Colonic mucosa (tissue), 4 donors: ENCODE measurements at regions not wholly inside any gene's neighbourhood (a gene's known extent, or its start where the extent isn't known, plus 50 kb on each side); places are given as distances from the start of the nearest gene placed in this dataset.

Source experiments
- DNase-seq: peaks from one replicate; pipeline ENCODE4 v3.0.0-alpha.2; 2020
- H3K27ac ChIP-seq: fragments of 200-600 bp; one replicate; pipeline ENCODE4 v1.8.0; 2021
- H3K27me3 ChIP-seq: fragments of 200-600 bp; one replicate; pipeline ENCODE4 v1.8.0; 2021
- H3K36me3 ChIP-seq: fragments of 200-600 bp; one replicate; pipeline ENCODE4 v1.8.0; 2021
- H3K4me1 ChIP-seq: fragments of 200-600 bp; one replicate; pipeline ENCODE4 v1.8.0; 2021; ENCODE audit warnings: mild to moderate bottlenecking
- H3K4me3 ChIP-seq: fragments of 200-600 bp; one replicate; pipeline ENCODE4 v1.8.0; 2021
- H3K9ac ChIP-seq, 2 donors: one replicate each; pipeline ENCODE4 v1.7.0; 2013; ENCODE audit warnings: control low read depth in 2 of 2, low read depth in 2 of 2, low read length in 2 of 2
- H3K9me3 ChIP-seq: fragments of 200-600 bp; one replicate; pipeline ENCODE4 v1.8.0; 2021
- intact Hi-C: fragments of 100-400 bp; cut with DNase I; formaldehyde crosslinking; loops from one replicate; pipeline ENCODE4 v1.14.1; 2022
- TF ChIP-seq, protein P1 (sequence below): fragments of 200-600 bp; IDR thresholded peaks from one replicate; pipeline ENCODE4 v1.8.0; 2022; ENCODE audit warnings: antibody characterized with exemption, mild to moderate bottlenecking
- donor health status: healthy.
- donor health status: DM: no; HTN: no; CAD: no.
- donor health status: DM: no; HTN: no; CAD: no.

GRCh38 chr5:87954121-87954520 is 314.5 kb downstream of the TMEM161B start:
- no peaks in the 10 kb centered on the region for H3K9me3 ChIP-seq
- no peaks in the 10 kb centered on the region for H3K4me1 ChIP-seq
- H3K9ac ChIP-seq = no peak overlapping the region
- H3K36me3 ChIP-seq = no peaks in the 10 kb centered on the region
- intact Hi-C loops = no loop called here
- H3K27ac ChIP-seq = no peak overlapping the region
- TF ChIP-seq, protein P1, sequence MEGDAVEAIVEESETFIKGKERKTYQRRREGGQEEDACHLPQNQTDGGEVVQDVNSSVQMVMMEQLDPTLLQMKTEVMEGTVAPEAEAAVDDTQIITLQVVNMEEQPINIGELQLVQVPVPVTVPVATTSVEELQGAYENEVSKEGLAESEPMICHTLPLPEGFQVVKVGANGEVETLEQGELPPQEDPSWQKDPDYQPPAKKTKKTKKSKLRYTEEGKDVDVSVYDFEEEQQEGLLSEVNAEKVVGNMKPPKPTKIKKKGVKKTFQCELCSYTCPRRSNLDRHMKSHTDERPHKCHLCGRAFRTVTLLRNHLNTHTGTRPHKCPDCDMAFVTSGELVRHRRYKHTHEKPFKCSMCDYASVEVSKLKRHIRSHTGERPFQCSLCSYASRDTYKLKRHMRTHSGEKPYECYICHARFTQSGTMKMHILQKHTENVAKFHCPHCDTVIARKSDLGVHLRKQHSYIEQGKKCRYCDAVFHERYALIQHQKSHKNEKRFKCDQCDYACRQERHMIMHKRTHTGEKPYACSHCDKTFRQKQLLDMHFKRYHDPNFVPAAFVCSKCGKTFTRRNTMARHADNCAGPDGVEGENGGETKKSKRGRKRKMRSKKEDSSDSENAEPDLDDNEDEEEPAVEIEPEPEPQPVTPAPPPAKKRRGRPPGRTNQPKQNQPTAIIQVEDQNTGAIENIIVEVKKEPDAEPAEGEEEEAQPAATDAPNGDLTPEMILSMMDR = no peak
- no peak overlapping the region for H3K4me3 ChIP-seq
- no peaks in the 10 kb centered on the region for H3K27me3 ChIP-seq
- no peak for DNase-seq

- Histone ChIP-seq H3K36me3 (no peaks in the 10 kb centered on the region), H3K9ac (no peak overlapping the region), H3K4me1 (no peaks in the 10 kb centered on the region), H3K9me3 (no peaks in the 10 kb centered on the region), H3K27ac (no peak overlapping the region), H3K4me3 (no peak overlapping the region), H3K27me3 (no peaks in the 10 kb centered on the region)
- intact Hi-C loops = no loop called here
- DNase-seq = no peak
- TF ChIP-seq, protein P1 = no peak
These were observed 317.0 kb downstream of the TMEM161B start for GRCh38 chr5:87951661-87952060.

GRCh38 chr5:87949676-87950631 is 318.7 kb downstream of the TMEM161B start:
- Histone ChIP-seq H3K9ac (no peak overlapping the region), H3K36me3 (no peaks in the 10 kb centered on the region), H3K9me3 (no peaks in the 10 kb centered on the region), H3K27ac (no peak overlapping the region), H3K4me1 (no peaks in the 10 kb centered on the region), H3K27me3 (no peaks in the 10 kb centered on the region), H3K4me3 (no peak overlapping the region)
- intact Hi-C loops = no loop called here
- no peak for DNase-seq
- TF ChIP-seq, protein P1 = no peak

DNA sequence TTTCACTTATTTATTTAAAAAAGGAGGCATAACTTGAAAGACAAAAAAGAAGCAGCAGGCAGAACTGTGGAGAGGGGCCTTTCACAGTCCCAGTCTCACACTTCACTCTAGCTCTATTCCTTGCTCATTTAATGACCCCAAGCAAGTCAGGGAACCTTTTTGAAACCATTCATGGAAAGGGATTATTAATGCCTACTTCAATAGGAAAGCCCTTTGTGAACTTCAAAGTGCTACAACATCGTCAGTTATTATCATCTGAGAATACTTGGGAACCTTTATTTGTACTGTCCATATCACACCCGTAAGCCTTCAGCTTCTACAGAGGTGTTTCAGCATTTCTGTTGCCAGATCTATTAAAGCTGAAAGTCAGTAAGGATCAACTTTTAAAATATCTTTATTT is 320.2 kb downstream of the TMEM161B start:
- Histone ChIP-seq H3K9me3 (no peaks in the 10 kb centered on the region), H3K27ac (no peak overlapping the region), H3K36me3 (no peaks in the 10 kb centered on the region), H3K4me3 (no peak overlapping the region), H3K27me3 (no peaks in the 10 kb centered on the region), H3K4me1 (no peaks in the 10 kb centered on the region), H3K9ac (no peak overlapping the region)
- TF ChIP-seq, protein P1 = no peak
- intact Hi-C loops = no loop called here
- DNase-seq = no peak

DNA sequence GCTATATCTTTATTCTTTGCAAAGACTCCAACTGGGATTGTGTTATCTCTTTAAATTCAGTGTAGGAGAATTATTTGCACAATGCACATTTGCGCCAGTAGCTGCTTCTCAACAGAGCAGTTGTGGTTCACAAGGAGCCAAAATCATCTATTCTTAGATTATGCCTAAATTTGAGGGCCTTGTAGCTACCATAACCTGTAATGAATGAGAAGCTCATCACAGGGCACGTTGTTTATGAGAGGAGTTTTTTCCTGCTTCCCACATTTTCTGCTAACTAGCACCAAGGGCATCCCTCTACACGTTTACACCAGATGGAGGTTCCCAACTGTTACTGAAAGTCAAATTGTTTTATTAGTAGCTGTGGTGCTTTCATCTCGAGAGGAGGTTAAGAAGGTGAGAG is 322.4 kb downstream of the TMEM161B start:
- H3K27ac ChIP-seq = no peak overlapping the region
- H3K9ac ChIP-seq = no peak overlapping the region
- no peaks in the 10 kb centered on the region for H3K4me1 ChIP-seq
- H3K4me3 ChIP-seq = no peak overlapping the region
- intact Hi-C loops = no loop called here
- H3K9me3 ChIP-seq = no peaks in the 10 kb centered on the region
- no peaks in the 10 kb centered on the region for H3K36me3 ChIP-seq
- DNase-seq = no peak
- TF ChIP-seq, protein P1 = no peak
- no peaks in the 10 kb centered on the region for H3K27me3 ChIP-seq
